ENCODE measurements at regions not wholly inside any gene's neighbourhood (a gene's known extent, or its start where the extent isn't known, plus 50 kb on each side); places are given as distances from the start of the nearest gene placed in this dataset.

- intact Hi-C loops (cut with DNase I) = no loop called here
- H3K9me3 ChIP-seq (ENCODE audit: control insufficient read depth, low read length) = no peaks in the 10 kb centered on the region
- no peak for DNase-seq
- H3K36me3 ChIP-seq (ENCODE audit: control insufficient read depth in 1 of 2, insufficient read depth in 2 of 2, low read length in 1 of 2) = no peaks in the 10 kb centered on the region
- no peak overlapping the region for H3K4me3 ChIP-seq (ENCODE audit: low read length in 2 of 2)
- H3K27me3 ChIP-seq (ENCODE audit: control insufficient read depth in 1 of 2, insufficient read depth in 2 of 2, low read length in 1 of 2) = no peaks in the 10 kb centered on the region
- H3K27ac ChIP-seq (ENCODE audit: low read depth in 1 of 2, low read length in 2 of 2) = no peak overlapping the region
- H3K4me1 ChIP-seq (ENCODE audit: control insufficient read depth in 1 of 2, insufficient read depth in 2 of 2, low read length in 2 of 2) = peaks cover 0 to 3% of the 10 kb centered on the region in 2 donors
- ATAC-seq (ENCODE audit: low FRiP score) = no peak
These were observed 429.2 kb downstream of the TDRD15 start for GRCh38 chr2:21552981-21553380.

GRCh38 chr2:21559351-21559750, 435.6 kb downstream of the TDRD15 start:
- WGBS, 2 donors = 54 to 61% methylated on average over 4 of the region's 4 CpGs
- H3K4me1 ChIP-seq (ENCODE audit: control insufficient read depth in 1 of 2, insufficient read depth in 2 of 2, low read length in 2 of 2) = peaks cover 0 to 9% of the 10 kb centered on the region in 2 donors
- no peaks in the 10 kb centered on the region for H3K36me3 ChIP-seq (ENCODE audit: control insufficient read depth in 1 of 2, insufficient read depth in 2 of 2, low read length in 1 of 2)

GRCh38 chr2:21561965-21562364, 438.2 kb downstream of the TDRD15 start:
- Histone ChIP-seq H3K27ac (ENCODE audit: low read depth in 1 of 2, low read length in 2 of 2) (no peak overlapping the region), H3K4me1 (ENCODE audit: control insufficient read depth in 1 of 2, insufficient read depth in 2 of 2, low read length in 2 of 2) (peaks cover 0 to 9% of the 10 kb centered on the region in 2 donors), H3K36me3 (ENCODE audit: control insufficient read depth in 1 of 2, insufficient read depth in 2 of 2, low read length in 1 of 2) (no peaks in the 10 kb centered on the region), H3K27me3 (ENCODE audit: control insufficient read depth in 1 of 2, insufficient read depth in 2 of 2, low read length in 1 of 2) (no peaks in the 10 kb centered on the region), H3K4me3 (ENCODE audit: low read length in 2 of 2) (no peak overlapping the region), H3K9me3 (ENCODE audit: control insufficient read depth, low read length) (no peaks in the 10 kb centered on the region)
- intact Hi-C loops (cut with DNase I) = no loop called here
- DNase-seq = no peak
- 0% methylated on average over 1 of the region's 1 CpG; no CpG with 5 or more reads in 1 of the 2 donors for WGBS, 2 donors
- ATAC-seq (ENCODE audit: low FRiP score) = no peak

More at GRCh38 chr2:21559351-21559750, 435.6 kb downstream of the TDRD15 start:
- ATAC-seq (ENCODE audit: low FRiP score) = no peak
- intact Hi-C loops (cut with DNase I) = no loop called here
- H3K9me3 ChIP-seq (ENCODE audit: control insufficient read depth, low read length) = no peaks in the 10 kb centered on the region
- DNase-seq = no peak
- no peak overlapping the region for H3K27ac ChIP-seq (ENCODE audit: low read depth in 1 of 2, low read length in 2 of 2)
- H3K27me3 ChIP-seq (ENCODE audit: control insufficient read depth in 1 of 2, insufficient read depth in 2 of 2, low read length in 1 of 2) = no peaks in the 10 kb centered on the region
- H3K4me3 ChIP-seq (ENCODE audit: low read length in 2 of 2) = no peak overlapping the region

- Histone ChIP-seq H3K4me1 (ENCODE audit: control insufficient read depth in 1 of 2, insufficient read depth in 2 of 2, low read length in 2 of 2) (no peaks in the 10 kb centered on the region), H3K4me3 (ENCODE audit: low read length in 2 of 2) (no peak overlapping the region), H3K27me3 (ENCODE audit: control insufficient read depth in 1 of 2, insufficient read depth in 2 of 2, low read length in 1 of 2) (no peaks in the 10 kb centered on the region), H3K27ac (ENCODE audit: low read depth in 1 of 2, low read length in 2 of 2) (no peak overlapping the region), H3K36me3 (ENCODE audit: control insufficient read depth in 1 of 2, insufficient read depth in 2 of 2, low read length in 1 of 2) (peaks cover 0 to 2% of the 10 kb centered on the region in 2 donors), H3K9me3 (ENCODE audit: control insufficient read depth, low read length) (no peaks in the 10 kb centered on the region)
- intact Hi-C loops (cut with DNase I) = no loop called here
- DNase-seq (no peak), ATAC-seq (ENCODE audit: low FRiP score) (no peak)
- WGBS, 2 donors = 52 to 67% methylated on average over 5 of the region's 5 CpGs
These were observed 443.6 kb downstream of the TDRD15 start for GRCh38 chr2:21567395-21567794.

- H3K4me1 ChIP-seq (ENCODE audit: control insufficient read depth in 1 of 2, insufficient read depth in 2 of 2, low read length in 2 of 2) = no peaks in the 10 kb centered on the region
- no peaks in the 10 kb centered on the region for H3K27me3 ChIP-seq (ENCODE audit: control insufficient read depth in 1 of 2, insufficient read depth in 2 of 2, low read length in 1 of 2)
- H3K9me3 ChIP-seq (ENCODE audit: control insufficient read depth, low read length) = no peaks in the 10 kb centered on the region
- H3K4me3 ChIP-seq (ENCODE audit: low read length in 2 of 2) = no peak overlapping the region
- intact Hi-C loops (cut with DNase I) = no loop called here
- DNase-seq (no peak), ATAC-seq (ENCODE audit: low FRiP score) (no peak)
- H3K27ac ChIP-seq (ENCODE audit: low read depth in 1 of 2, low read length in 2 of 2) = no peak overlapping the region
- peaks cover 0 to 2% of the 10 kb centered on the region in 2 donors for H3K36me3 ChIP-seq (ENCODE audit: control insufficient read depth in 1 of 2, insufficient read depth in 2 of 2, low read length in 1 of 2)
These were observed 447.9 kb downstream of the TDRD15 start for GRCh38 chr2:21571686-21572085.

DNA sequence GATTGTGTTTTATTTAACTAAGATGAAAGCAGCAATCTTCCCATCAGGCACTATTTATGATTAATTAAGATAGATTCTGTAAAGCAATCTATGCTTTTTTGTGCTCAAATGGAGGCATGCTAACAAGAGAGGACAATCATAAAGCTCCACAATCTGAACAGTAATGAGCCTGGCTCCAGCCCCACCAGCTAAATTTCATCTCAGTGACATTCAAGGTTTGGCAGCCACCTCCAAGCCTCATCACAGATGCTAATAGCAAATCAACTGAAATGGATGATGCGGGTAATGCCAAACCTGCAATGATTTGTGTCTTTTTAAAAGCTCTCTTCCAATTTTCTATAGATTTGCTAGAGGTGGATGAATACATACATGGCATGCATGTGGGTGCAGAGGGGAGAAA, 456.6 kb downstream of the TDRD15 start:
- no peaks in the 10 kb centered on the region for H3K27me3 ChIP-seq (ENCODE audit: control insufficient read depth in 1 of 2, insufficient read depth in 2 of 2, low read length in 1 of 2)
- H3K4me1 ChIP-seq (ENCODE audit: control insufficient read depth in 1 of 2, insufficient read depth in 2 of 2, low read length in 2 of 2) = no peaks in the 10 kb centered on the region
- 96 to 97% methylated on average over 1 of the region's 1 CpG for WGBS, 2 donors
- H3K9me3 ChIP-seq (ENCODE audit: control insufficient read depth, low read length) = peaks cover 2% of the 10 kb centered on the region
- peaks cover 0 to 2% of the 10 kb centered on the region in 2 donors for H3K36me3 ChIP-seq (ENCODE audit: control insufficient read depth in 1 of 2, insufficient read depth in 2 of 2, low read length in 1 of 2)
- DNase-seq = no peak
- ATAC-seq (ENCODE audit: low FRiP score) = no peak
- H3K4me3 ChIP-seq (ENCODE audit: low read length in 2 of 2) = no peak overlapping the region
- no peak overlapping the region for H3K27ac ChIP-seq (ENCODE audit: low read depth in 1 of 2, low read length in 2 of 2)
- intact Hi-C loops (cut with DNase I) = no loop called here

DNA sequence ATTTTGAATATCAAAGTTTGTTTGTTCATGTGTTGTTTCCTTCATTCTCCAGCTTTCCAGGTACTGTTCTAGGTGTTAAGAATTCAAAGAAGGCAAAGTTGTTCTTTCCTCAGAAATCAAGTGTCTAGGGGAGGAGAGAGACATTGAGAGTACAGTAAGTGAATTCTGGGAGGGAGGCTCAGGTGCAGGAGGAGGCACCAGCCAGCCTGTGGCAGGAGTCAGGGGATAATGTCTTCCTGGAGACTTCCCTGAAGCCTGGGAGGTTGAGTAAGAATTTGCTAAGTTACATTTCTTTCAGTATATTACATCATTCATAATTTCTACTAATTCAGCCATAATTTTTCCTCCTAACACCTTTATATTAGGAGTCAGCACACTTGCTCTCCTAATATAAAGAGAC, 462.1 kb downstream of the TDRD15 start:
- no peaks in the 10 kb centered on the region for H3K4me1 ChIP-seq (ENCODE audit: control insufficient read depth in 1 of 2, insufficient read depth in 2 of 2, low read length in 2 of 2)
- DNase-seq (no peak), ATAC-seq (ENCODE audit: low FRiP score) (no peak)
- intact Hi-C loops (cut with DNase I) = no loop called here
- H3K36me3 ChIP-seq (ENCODE audit: control insufficient read depth in 1 of 2, insufficient read depth in 2 of 2, low read length in 1 of 2) = no peaks in the 10 kb centered on the region
- no peak overlapping the region for H3K4me3 ChIP-seq (ENCODE audit: low read length in 2 of 2)
- H3K27me3 ChIP-seq (ENCODE audit: control insufficient read depth in 1 of 2, insufficient read depth in 2 of 2, low read length in 1 of 2) = no peaks in the 10 kb centered on the region
- H3K9me3 ChIP-seq (ENCODE audit: control insufficient read depth, low read length) = peaks cover 2% of the 10 kb centered on the region
- H3K27ac ChIP-seq (ENCODE audit: low read depth in 1 of 2, low read length in 2 of 2) = no peak overlapping the region

- Histone ChIP-seq H3K27me3 (ENCODE audit: control insufficient read depth in 1 of 2, insufficient read depth in 2 of 2, low read length in 1 of 2) (no peaks in the 10 kb centered on the region), H3K9me3 (ENCODE audit: control insufficient read depth, low read length) (no peaks in the 10 kb centered on the region), H3K4me3 (ENCODE audit: low read length in 2 of 2) (no peak overlapping the region), H3K27ac (ENCODE audit: low read depth in 1 of 2, low read length in 2 of 2) (no peak overlapping the region), H3K36me3 (ENCODE audit: control insufficient read depth in 1 of 2, insufficient read depth in 2 of 2, low read length in 1 of 2) (no peaks in the 10 kb centered on the region), H3K4me1 (ENCODE audit: control insufficient read depth in 1 of 2, insufficient read depth in 2 of 2, low read length in 2 of 2) (no peaks in the 10 kb centered on the region)
- DNase-seq (no peak), ATAC-seq (ENCODE audit: low FRiP score) (no peak)
- intact Hi-C loops (cut with DNase I) = no loop called here
- 90 to 91% methylated on average over 7 of the region's 7 CpGs for WGBS, 2 donors
These were observed 466.4 kb downstream of the TDRD15 start for GRCh38 chr2:21590026-21590690.

DNA sequence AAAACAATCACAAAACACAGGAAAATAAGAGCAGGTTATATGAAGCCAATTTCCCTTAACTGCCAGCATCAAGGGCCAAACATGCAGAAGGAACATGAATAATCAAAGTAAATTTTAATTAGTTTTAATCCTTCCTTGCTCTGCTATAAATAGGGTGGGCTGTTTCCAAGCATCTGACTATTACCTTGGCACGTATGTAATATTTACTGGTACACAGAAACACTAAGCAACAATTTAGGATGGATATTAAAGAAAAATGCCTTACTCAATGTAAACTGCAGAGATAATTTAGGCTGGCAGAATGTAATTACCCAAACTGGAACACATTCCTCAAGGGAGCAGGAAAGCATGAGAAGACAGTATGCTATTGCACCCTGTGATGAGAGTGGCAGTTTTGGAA, 468.2 kb downstream of the TDRD15 start:
- no peaks in the 10 kb centered on the region for H3K27me3 ChIP-seq (ENCODE audit: control insufficient read depth in 1 of 2, insufficient read depth in 2 of 2, low read length in 1 of 2)
- no peaks in the 10 kb centered on the region for H3K36me3 ChIP-seq (ENCODE audit: control insufficient read depth in 1 of 2, insufficient read depth in 2 of 2, low read length in 1 of 2)
- H3K4me3 ChIP-seq (ENCODE audit: low read length in 2 of 2) = no peak overlapping the region
- ATAC-seq (ENCODE audit: low FRiP score) (no peak), DNase-seq (no peak)
- 85 to 95% methylated on average over 1 of the region's 1 CpG for WGBS, 2 donors
- no peaks in the 10 kb centered on the region for H3K9me3 ChIP-seq (ENCODE audit: control insufficient read depth, low read length)
- no peak overlapping the region for H3K27ac ChIP-seq (ENCODE audit: low read depth in 1 of 2, low read length in 2 of 2)
- no peaks in the 10 kb centered on the region for H3K4me1 ChIP-seq (ENCODE audit: control insufficient read depth in 1 of 2, insufficient read depth in 2 of 2, low read length in 2 of 2)
- intact Hi-C loops (cut with DNase I) = no loop called here

Measured in aorta (tissue), 5 donors.